SU-DHL-6 (cell line): ENCODE measurements at regions not wholly inside any gene's neighbourhood (a gene's known extent, or its start where the extent isn't known, plus 50 kb on each side); places are given as distances from the start of the nearest gene placed in this dataset.

ENCODE experiments used
- CTCF ChIP-seq: fragments of 200-600 bp; sonication (generic); IDR thresholded peaks from one replicate; pipeline ENCODE4 v1.5.1; 2017; ENCODE audit warnings: antibody characterized with exemption, mild to moderate bottlenecking, low read length, moderate library complexity; ENCODE audit not compliant: insufficient read depth, poor library complexity, severe bottlenecking
- EZH2phosphoT487 ChIP-seq: fragments of 200-600 bp; sonication (generic), shearing (Covaris generic); conservative IDR thresholded peaks from 2 replicates; pipeline ENCODE4 v1.6.1; 2018; ENCODE audit warnings: mild to moderate bottlenecking, antibody characterized with exemption, low read length, moderate library complexity, mixed read lengths

GRCh38 chr2:41950666-41950960 is 97.2 kb upstream of the PKDCC start:
- TF ChIP-seq CTCF: no peak
- no peak for TF ChIP-seq EZH2phosphoT487
